ENCODE measurements at regions not wholly inside any gene's neighbourhood (a gene's known extent, or its start where the extent isn't known, plus 50 kb on each side); places are given as distances from the start of the nearest gene placed in this dataset.

- TF ChIP-seq POLR2A (IDR thresholded peaks at IDR 0.05; ENCODE audit: low read depth, low read length) (no peak), CTCF (conservative IDR thresholded peaks at IDR 0.05; ENCODE audit: low read depth, low read length) (no peak), RAD21 (IDR thresholded peaks at IDR 0.05; ENCODE audit: low read length) (no peak), CHD1 (IDR thresholded peaks at IDR 0.05; ENCODE audit: low read depth, low read length) (no peak), RFX5 (IDR thresholded peaks at IDR 0.05; ENCODE audit: low read depth, low read length) (no peak), SMC3 (IDR thresholded peaks at IDR 0.05; ENCODE audit: low read depth, low read length) (no peak), FOS (IDR thresholded peaks at IDR 0.05; ENCODE audit: low read depth, low read length) (no peak), MAZ (IDR thresholded peaks at IDR 0.05; ENCODE audit: borderline replicate concordance, low read depth, low read length) (no peak), BHLHE40 (IDR thresholded peaks at IDR 0.05; ENCODE audit: low read depth, low read length) (no peak), CEBPB (IDR thresholded peaks at IDR 0.05; ENCODE audit: low read depth, low read length) (no peak), RCOR1 (IDR thresholded peaks at IDR 0.05; ENCODE audit: insufficient replicate concordance, low read length) (no peak), USF2 (IDR thresholded peaks at IDR 0.05; ENCODE audit: low read depth, low read length) (no peak), MAFK (IDR thresholded peaks at IDR 0.05; ENCODE audit: low read depth, low read length) (no peak), MXI1 (IDR thresholded peaks at IDR 0.05; ENCODE audit: borderline replicate concordance, low read depth, low read length) (no peak)
Measured at GRCh38 chr7:20561908-20562307, 53.6 kb upstream of the ABCB5 start.
